22Rv1 (cell line): ENCODE measurements at regions not wholly inside any gene's neighbourhood (a gene's known extent, or its start where the extent isn't known, plus 50 kb on each side); places are given as distances from the start of the nearest gene placed in this dataset.

Experiments used
- CTCF ChIP-seq: fragments of 450-650 bp; IDR thresholded peaks from 2 replicates; pipeline ENCODE4 v1.5.1; 2017; ENCODE audit warnings: mild to moderate bottlenecking
- ZFX ChIP-seq: fragments of 450-650 bp; IDR thresholded peaks from 2 replicates; pipeline ENCODE4 v1.6.1; 2017; ENCODE audit warnings: antibody characterized with exemption, borderline replicate concordance

DNA sequence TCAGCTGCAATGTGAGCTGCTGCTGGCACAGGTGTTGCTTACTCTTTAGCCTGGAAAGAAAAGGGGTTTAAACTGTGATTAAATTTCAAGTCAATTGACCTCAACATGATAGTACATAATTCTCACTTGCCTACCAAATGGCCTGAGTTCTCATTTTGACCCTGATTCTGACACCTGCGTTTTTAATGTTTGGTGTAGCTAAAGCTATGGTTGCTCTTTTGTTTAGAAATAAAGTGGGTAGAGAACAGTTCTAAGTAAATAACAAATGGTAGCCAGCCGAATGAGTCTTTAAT, 100.8 kb upstream of the SOX2 start:
- TF ChIP-seq CTCF: no peak
- TF ChIP-seq ZFX: no peak
